Astrocyte of the cerebellum (primary cell): ENCODE measurements at regions not wholly inside any gene's neighbourhood (a gene's known extent, or its start where the extent isn't known, plus 50 kb on each side); places are given as distances from the start of the nearest gene placed in this dataset.

Experiments
- DNase-seq: peaks from one replicate; pipeline ENCODE4 v3.0.0-alpha.2; 2011; ENCODE audit warnings: low read depth
- H3K4me3 ChIP-seq: 2 replicates; pipeline ENCODE4 v1.5.1; 2011; ENCODE audit warnings: mild to moderate bottlenecking, low read depth, low read length, moderate library complexity
- CTCF ChIP-seq: IDR thresholded peaks from 2 replicates; pipeline ENCODE4 v1.5.1; 2012; ENCODE audit warnings: low read length, low read depth, moderate library complexity, mild to moderate bottlenecking; ENCODE audit errors: missing control alignments
- in situ Hi-C: cut with HindIII; loops from 2 replicates; pipeline ENCODE4 v1.10.0; 2017; ENCODE audit warnings: low sequenced_read_pairs

- TF ChIP-seq CTCF = no peak
- no peak for DNase-seq
- H3K4me3 ChIP-seq = no peak overlapping the region
- in situ Hi-C loops = no loop called here
These were observed 86.0 kb downstream of the HHIPL2 start for GRCh38 chr1:222461941-222462340.

- no peak for TF ChIP-seq CTCF
- no peak for DNase-seq
- in situ Hi-C loops = no loop called here
- H3K4me3 ChIP-seq = no peak overlapping the region
These were observed 88.3 kb downstream of the HHIPL2 start for GRCh38 chr1:222459652-222460051.

GRCh38 chr1:222457513-222457912 is 90.4 kb downstream of the HHIPL2 start:
- H3K4me3 ChIP-seq = no peak overlapping the region
- no peak for DNase-seq
- TF ChIP-seq CTCF = no peak
- in situ Hi-C loops = no loop called here

GRCh38 chr1:222457084-222457483 is 90.8 kb downstream of the HHIPL2 start:
- no peak for TF ChIP-seq CTCF
- in situ Hi-C loops = no loop called here
- H3K4me3 ChIP-seq = no peak overlapping the region
- DNase-seq = no peak

- in situ Hi-C loops = no loop called here
- DNase-seq = peak; percentile 76
- TF ChIP-seq CTCF = peak; percentile 95
- no peak overlapping the region for H3K4me3 ChIP-seq
These were observed 92.6 kb downstream of the HHIPL2 start for GRCh38 chr1:222455188-222455879.

GRCh38 chr1:222454782-222455181 is 93.1 kb downstream of the HHIPL2 start:
- no peak for DNase-seq
- H3K4me3 ChIP-seq = no peak overlapping the region
- in situ Hi-C loops = no loop called here

More at GRCh38 chr1:222454782-222455181, 93.1 kb downstream of the HHIPL2 start:
- TF ChIP-seq CTCF = no peak
